ENCODE measurements at regions not wholly inside any gene's neighbourhood (a gene's known extent, or its start where the extent isn't known, plus 50 kb on each side); places are given as distances from the start of the nearest gene placed in this dataset.

DNA sequence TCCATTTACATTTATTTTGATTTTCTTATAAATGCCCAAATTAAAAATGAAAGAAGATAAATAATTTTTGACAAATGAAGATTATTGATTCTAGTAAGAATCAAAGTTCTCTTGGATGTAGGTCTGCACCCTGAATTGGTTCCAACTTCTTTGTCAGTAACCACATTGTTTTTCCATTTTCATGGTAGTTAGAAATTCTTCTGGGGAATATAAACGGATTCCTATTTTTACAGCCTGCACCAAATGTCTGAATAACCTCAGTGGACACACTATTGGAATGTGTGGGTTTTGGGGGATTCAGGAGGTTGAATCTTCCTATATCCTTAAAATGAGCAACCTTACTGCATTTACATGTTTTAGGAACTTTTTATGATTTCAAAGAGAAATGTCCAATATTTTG, 1085.3 kb upstream of the MAP3K7 start:
- ChIA-PET CTCF (no interaction called here), POLR2A (no interaction called here)
- Mint-ChIP-seq H3K4me3 (no peak overlapping the region), H3K9me3 (no peaks in the 10 kb centered on the region), H3K4me1 (ENCODE audit: low read depth) (no peaks in the 10 kb centered on the region), H3K27ac (no peak overlapping the region), H3K27me3 (no peaks in the 10 kb centered on the region), H3K36me3 (ENCODE audit: low read depth) (no peaks in the 10 kb centered on the region)
- no peak for TF ChIP-seq CTCF (IDR thresholded peaks at IDR 0.05)
- ATAC-seq (no peak), DNase-seq (no peak)
- intact Hi-C loops (cut with micrococcal nuclease), result no loop called here

DNA sequence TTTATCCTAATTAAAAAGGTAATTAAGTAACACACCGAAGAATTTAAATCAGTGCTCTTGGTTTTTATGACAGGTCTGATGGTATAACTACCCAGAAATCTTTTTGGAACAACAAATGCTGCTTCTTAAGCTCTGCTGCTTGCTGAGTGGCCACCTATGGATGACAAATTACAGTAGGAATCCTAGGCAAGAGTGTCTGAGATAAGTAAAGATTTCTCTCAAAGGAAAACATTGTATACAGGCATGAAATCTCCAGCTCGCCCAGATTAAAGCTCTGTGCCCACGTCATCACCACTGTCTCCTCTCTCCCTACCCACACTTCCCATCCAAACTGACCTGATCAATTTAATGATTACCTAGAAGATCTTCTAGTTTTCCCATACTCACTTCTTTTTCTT, 1083.0 kb upstream of the MAP3K7 start:
- Mint-ChIP-seq H3K27me3 (no peaks in the 10 kb centered on the region), H3K27ac (no peak overlapping the region), H3K4me1 (ENCODE audit: low read depth) (no peaks in the 10 kb centered on the region), H3K36me3 (ENCODE audit: low read depth) (no peaks in the 10 kb centered on the region), H3K9me3 (no peaks in the 10 kb centered on the region), H3K4me3 (no peak overlapping the region)
- CTCF ChIA-PET, result no interaction called here
- POLR2A ChIA-PET, result no interaction called here
- ATAC-seq (no peak), DNase-seq (no peak)
- intact Hi-C loops (cut with micrococcal nuclease), result no loop called here
- no peak for TF ChIP-seq CTCF (IDR thresholded peaks at IDR 0.05)

GRCh38 chr6:91669154-91669870, 1082.4 kb upstream of the MAP3K7 start:
- no peaks in the 10 kb centered on the region for H3K9me3 Mint-ChIP-seq
- CTCF ChIA-PET, result no interaction called here
- H3K36me3 Mint-ChIP-seq (ENCODE audit: low read depth), result no peaks in the 10 kb centered on the region
- no peak for TF ChIP-seq CTCF (IDR thresholded peaks at IDR 0.05)
- DNase-seq (no peak), ATAC-seq (no peak)
- intact Hi-C loops (cut with micrococcal nuclease), result no loop called here
- H3K27me3 Mint-ChIP-seq, result no peaks in the 10 kb centered on the region
- no peak overlapping the region for H3K4me3 Mint-ChIP-seq
- H3K4me1 Mint-ChIP-seq (ENCODE audit: low read depth), result no peaks in the 10 kb centered on the region
- no peak overlapping the region for H3K27ac Mint-ChIP-seq
- POLR2A ChIA-PET, result no interaction called here

GRCh38 chr6:91667596-91667995, 1080.7 kb upstream of the MAP3K7 start:
- Mint-ChIP-seq H3K9me3 (no peaks in the 10 kb centered on the region), H3K36me3 (ENCODE audit: low read depth) (no peaks in the 10 kb centered on the region), H3K4me1 (ENCODE audit: low read depth) (no peaks in the 10 kb centered on the region), H3K27me3 (no peaks in the 10 kb centered on the region), H3K4me3 (no peak overlapping the region), H3K27ac (no peak overlapping the region)
- no peak for TF ChIP-seq CTCF (IDR thresholded peaks at IDR 0.05)
- ATAC-seq (no peak), DNase-seq (no peak)
- CTCF ChIA-PET, result no interaction called here
- POLR2A ChIA-PET, result no interaction called here
- intact Hi-C loops (cut with micrococcal nuclease), result no loop called here

- no peaks in the 10 kb centered on the region for H3K4me1 Mint-ChIP-seq (ENCODE audit: low read depth)
- ATAC-seq (no peak), DNase-seq (no peak)
- H3K27me3 Mint-ChIP-seq, result no peaks in the 10 kb centered on the region
- no peaks in the 10 kb centered on the region for H3K9me3 Mint-ChIP-seq
- intact Hi-C loops (cut with micrococcal nuclease), result no loop called here
- TF ChIP-seq CTCF (IDR thresholded peaks at IDR 0.05), result no peak
- H3K36me3 Mint-ChIP-seq (ENCODE audit: low read depth), result no peaks in the 10 kb centered on the region
- ChIA-PET POLR2A (no interaction called here), CTCF (no interaction called here)
- no peak overlapping the region for H3K4me3 Mint-ChIP-seq
- H3K27ac Mint-ChIP-seq, result no peak overlapping the region
Measured at GRCh38 chr6:91664327-91664959, 1077.6 kb upstream of the MAP3K7 start.

All from activated CD8-positive, alpha-beta T cell treated with anti-CD3 and anti-CD28 coated beads for 36 hours (primary cell).